Calu3 (cell line): ENCODE measurements at regions not wholly inside any gene's neighbourhood (a gene's known extent, or its start where the extent isn't known, plus 50 kb on each side); places are given as distances from the start of the nearest gene placed in this dataset.

ENCODE experiments used
- BruUV-seq: library from RNA; stranded (reverse); fragments of 400-500 nt; replicated peaks from 2 replicates; lab custom pipeline; 2021; lab: Mats Ljungman, UMichigan
- CTCF ChIA-PET: fragments of 300-600 bp; sonication (Branson Sonifier 250); formaldehyde crosslinking; loops from one replicate; lab custom pipeline; 2022; ENCODE audit warnings: antibody characterized with exemption; lab: Charles Lee
- DNase-seq: peaks from one replicate; pipeline ENCODE4 v3.0.0; 2022
- H3K27ac Mint-ChIP-seq: one replicate; pipeline ENCODE4 v1.8.0; 2022; ENCODE audit warnings: mixed read lengths; ENCODE audit not compliant: unreplicated experiment
- H3K27me3 Mint-ChIP-seq: one replicate; pipeline ENCODE4 v1.8.0; 2022; ENCODE audit warnings: mixed read lengths; ENCODE audit not compliant: unreplicated experiment
- H3K36me3 Mint-ChIP-seq: one replicate; pipeline ENCODE4 v1.8.0; 2022; ENCODE audit warnings: mild to moderate bottlenecking, moderate library complexity, mixed read lengths; ENCODE audit not compliant: insufficient read depth, unreplicated experiment
- H3K4me1 Mint-ChIP-seq: one replicate; pipeline ENCODE4 v1.8.0; 2022; ENCODE audit warnings: mild to moderate bottlenecking, low read depth, mixed read lengths; ENCODE audit not compliant: unreplicated experiment
- H3K4me3 Mint-ChIP-seq: one replicate; pipeline ENCODE4 v1.8.0; 2022; ENCODE audit warnings: mild to moderate bottlenecking, low read depth, moderate library complexity, mixed read lengths; ENCODE audit not compliant: unreplicated experiment
- H3K9me3 Mint-ChIP-seq: one replicate; pipeline ENCODE4 v1.8.0; 2022; ENCODE audit warnings: low read depth, mixed read lengths; ENCODE audit not compliant: unreplicated experiment
- intact Hi-C: fragments of 100-400 bp; cut with micrococcal nuclease; formaldehyde crosslinking; loops from one replicate; pipeline ENCODE4 v1.10.0; 2022; ENCODE audit not compliant: unreplicated experiment
- TF ChIP-seq, protein P1 (sequence below): fragments of 200-600 bp; IDR thresholded peaks from one replicate; pipeline ENCODE4 v1.8.0; 2022; ENCODE audit warnings: antibody characterized with exemption; ENCODE audit not compliant: unreplicated experiment

DNA sequence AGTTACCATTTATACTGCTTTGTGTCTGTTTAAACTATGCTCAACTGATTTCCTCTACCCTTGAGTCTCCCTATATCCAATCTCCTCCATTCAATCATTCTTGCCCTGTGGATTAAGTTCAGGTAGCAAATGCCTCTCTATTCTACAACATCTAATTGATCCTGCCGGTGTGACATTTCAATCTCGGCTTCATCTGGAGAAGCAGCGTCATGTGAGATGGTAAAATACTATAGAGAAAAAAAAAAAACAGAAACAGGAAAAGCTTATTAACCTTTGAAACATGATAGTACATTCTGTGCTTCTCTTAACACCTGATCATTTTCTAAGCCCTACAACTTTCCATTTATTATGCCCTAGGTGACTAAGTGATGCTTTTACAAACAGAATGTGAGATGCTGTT lies 89.4 kb downstream of the KCTD12 start:
- TF ChIP-seq, protein P1, sequence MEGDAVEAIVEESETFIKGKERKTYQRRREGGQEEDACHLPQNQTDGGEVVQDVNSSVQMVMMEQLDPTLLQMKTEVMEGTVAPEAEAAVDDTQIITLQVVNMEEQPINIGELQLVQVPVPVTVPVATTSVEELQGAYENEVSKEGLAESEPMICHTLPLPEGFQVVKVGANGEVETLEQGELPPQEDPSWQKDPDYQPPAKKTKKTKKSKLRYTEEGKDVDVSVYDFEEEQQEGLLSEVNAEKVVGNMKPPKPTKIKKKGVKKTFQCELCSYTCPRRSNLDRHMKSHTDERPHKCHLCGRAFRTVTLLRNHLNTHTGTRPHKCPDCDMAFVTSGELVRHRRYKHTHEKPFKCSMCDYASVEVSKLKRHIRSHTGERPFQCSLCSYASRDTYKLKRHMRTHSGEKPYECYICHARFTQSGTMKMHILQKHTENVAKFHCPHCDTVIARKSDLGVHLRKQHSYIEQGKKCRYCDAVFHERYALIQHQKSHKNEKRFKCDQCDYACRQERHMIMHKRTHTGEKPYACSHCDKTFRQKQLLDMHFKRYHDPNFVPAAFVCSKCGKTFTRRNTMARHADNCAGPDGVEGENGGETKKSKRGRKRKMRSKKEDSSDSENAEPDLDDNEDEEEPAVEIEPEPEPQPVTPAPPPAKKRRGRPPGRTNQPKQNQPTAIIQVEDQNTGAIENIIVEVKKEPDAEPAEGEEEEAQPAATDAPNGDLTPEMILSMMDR: no peak
- H3K4me3 Mint-ChIP-seq: no peak overlapping the region
- H3K36me3 Mint-ChIP-seq: no peaks in the 10 kb centered on the region
- CTCF ChIA-PET: no interaction called here
- no TSS peak for BruUV-seq
- no peaks in the 10 kb centered on the region for H3K4me1 Mint-ChIP-seq
- H3K27ac Mint-ChIP-seq: no peak overlapping the region
- intact Hi-C loops: no loop called here
- no peaks in the 10 kb centered on the region for H3K9me3 Mint-ChIP-seq
- no peaks in the 10 kb centered on the region for H3K27me3 Mint-ChIP-seq
- DNase-seq: no peak

DNA sequence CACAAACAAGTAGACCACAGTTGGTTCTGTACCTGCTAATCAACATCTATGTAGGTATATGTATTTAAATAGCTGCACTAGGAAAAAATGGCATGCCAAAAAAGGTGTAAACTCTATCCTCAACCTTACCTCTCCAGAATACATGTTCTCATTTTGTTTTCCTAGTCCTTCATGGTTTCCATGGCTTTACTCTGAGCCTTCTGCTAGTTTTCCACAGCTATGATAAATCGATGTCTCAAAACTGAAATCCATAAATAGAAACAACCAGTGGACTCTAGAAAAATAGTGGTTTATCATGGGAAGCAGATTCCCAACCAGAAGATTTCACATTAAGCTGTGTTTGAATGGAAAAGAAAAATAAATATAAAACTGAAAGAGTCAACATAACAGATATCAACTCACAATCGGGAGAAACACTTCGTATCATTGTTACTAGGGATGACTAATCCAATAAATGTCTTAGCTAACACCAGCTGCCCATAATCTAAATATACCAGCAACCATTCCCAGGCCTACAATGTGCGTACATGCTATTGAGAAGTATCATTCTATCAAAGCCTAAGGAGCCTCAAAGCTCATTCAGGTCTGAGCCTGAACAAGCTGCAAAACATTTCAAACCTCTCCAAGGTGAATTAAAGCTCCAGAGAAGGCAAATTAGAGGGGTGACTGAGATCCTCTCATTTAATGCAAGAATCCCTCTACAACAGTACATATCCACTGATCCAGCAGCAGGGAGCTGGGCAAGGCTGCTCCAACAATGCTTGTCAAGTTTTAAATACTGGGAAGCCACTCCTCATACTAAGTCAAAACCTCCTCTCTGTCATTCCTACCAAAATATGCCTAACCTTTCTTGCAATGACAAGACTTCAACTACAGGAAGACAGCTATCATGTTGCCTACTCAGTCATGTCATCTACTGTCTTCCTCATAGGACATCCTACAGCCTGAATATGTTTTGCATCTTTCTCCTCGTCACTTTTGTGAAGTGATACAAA lies 90.2 kb downstream of the KCTD12 start:
- TF ChIP-seq, protein P1: no peak
- Mint-ChIP-seq H3K36me3 (no peaks in the 10 kb centered on the region), H3K4me1 (no peaks in the 10 kb centered on the region), H3K4me3 (no peak overlapping the region), H3K9me3 (no peaks in the 10 kb centered on the region), H3K27ac (no peak overlapping the region), H3K27me3 (no peaks in the 10 kb centered on the region)
- BruUV-seq: no TSS peak
- intact Hi-C loops: no loop called here
- CTCF ChIA-PET: interaction anchor here (0.6 kb wide), 1 partner anchor 23 kb away, joined by 3 read pairs; no protein-coding TSS in a partner anchor
- no peak for DNase-seq

DNA sequence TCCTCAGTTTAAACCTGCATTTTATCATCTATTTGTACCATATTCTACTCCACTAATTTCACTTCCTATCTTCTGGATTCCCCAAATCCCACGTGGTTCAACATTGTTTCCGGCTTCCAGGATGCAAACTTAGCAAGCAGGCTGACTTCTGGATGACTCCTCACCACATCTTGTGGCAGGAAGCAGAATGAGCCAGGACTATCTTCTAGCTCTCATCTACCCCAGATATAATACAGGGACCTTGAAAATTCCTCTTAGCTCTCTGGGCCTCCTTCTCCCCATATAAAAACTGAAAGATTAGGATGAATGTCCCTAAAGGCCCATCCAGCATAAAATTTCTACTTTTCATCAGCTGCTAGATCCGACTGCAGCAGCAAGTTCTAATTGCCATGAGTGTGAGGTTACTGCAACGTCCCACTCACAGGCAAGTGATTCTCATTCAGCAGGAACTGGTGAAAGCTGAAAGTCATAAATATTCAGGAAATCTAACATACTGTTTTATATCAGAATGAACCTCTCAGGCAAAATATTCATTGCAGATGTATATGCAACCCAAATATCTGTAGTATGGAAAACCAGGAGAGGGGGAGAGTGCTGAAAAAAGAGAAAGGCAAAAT lies 93.4 kb downstream of the KCTD12 start:
- intact Hi-C loops: no loop called here
- BruUV-seq: no TSS peak
- H3K9me3 Mint-ChIP-seq: no peaks in the 10 kb centered on the region
- CTCF ChIA-PET: no interaction called here
- no peak for DNase-seq
- no peaks in the 10 kb centered on the region for H3K4me1 Mint-ChIP-seq
- no peak overlapping the region for H3K4me3 Mint-ChIP-seq
- H3K36me3 Mint-ChIP-seq: no peaks in the 10 kb centered on the region
- no peak overlapping the region for H3K27ac Mint-ChIP-seq
- H3K27me3 Mint-ChIP-seq: no peaks in the 10 kb centered on the region
- TF ChIP-seq, protein P1: no peak

DNA sequence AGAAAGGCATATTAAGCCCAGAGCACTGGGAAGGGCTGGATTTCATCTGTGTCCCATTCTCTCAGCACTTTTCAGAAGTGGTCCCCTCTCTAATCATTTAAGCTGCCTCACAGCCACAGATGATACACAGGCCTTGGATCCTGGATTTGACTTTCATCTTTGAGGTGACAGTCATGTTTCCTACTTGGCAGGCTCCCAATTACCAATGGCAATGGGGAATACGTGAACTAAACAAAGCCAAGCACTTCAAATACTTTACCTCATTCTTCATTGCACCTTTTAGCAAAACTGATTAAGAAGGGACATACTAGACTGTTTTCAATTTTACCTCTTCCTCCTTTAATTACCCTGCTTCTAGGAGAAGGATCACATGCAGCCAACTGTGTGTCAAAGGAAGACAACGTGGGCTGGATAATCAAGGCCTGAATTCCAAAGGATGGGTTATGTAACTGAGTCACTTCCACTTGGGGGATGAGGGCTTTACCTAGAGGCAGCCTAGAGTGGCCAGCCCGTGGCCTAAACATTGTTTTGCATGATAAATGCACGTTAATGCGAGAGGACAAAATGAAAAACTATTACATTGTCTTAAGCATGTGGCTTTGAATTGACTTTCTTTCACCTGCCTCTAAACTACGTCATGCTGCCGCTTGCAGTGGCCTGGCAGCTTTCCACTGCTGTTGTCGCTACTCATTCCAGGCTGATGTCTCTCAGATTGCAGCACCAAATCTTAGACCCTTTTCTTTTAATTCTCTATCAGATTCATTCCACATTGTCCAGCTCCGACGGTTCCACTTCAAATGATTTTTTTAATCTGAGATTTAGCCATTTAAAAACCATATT lies 95.0 kb downstream of the KCTD12 start:
- no peaks in the 10 kb centered on the region for H3K36me3 Mint-ChIP-seq
- no peaks in the 10 kb centered on the region for H3K27me3 Mint-ChIP-seq
- no peak for DNase-seq
- intact Hi-C loops: no loop called here
- no peak overlapping the region for H3K4me3 Mint-ChIP-seq
- no peaks in the 10 kb centered on the region for H3K4me1 Mint-ChIP-seq
- no peaks in the 10 kb centered on the region for H3K9me3 Mint-ChIP-seq
- CTCF ChIA-PET: no interaction called here
- no peak overlapping the region for H3K27ac Mint-ChIP-seq
- no TSS peak for BruUV-seq
- TF ChIP-seq, protein P1: no peak
